ENCODE measurements at regions not wholly inside any gene's neighbourhood (a gene's known extent, or its start where the extent isn't known, plus 50 kb on each side); places are given as distances from the start of the nearest gene placed in this dataset.

DNA sequence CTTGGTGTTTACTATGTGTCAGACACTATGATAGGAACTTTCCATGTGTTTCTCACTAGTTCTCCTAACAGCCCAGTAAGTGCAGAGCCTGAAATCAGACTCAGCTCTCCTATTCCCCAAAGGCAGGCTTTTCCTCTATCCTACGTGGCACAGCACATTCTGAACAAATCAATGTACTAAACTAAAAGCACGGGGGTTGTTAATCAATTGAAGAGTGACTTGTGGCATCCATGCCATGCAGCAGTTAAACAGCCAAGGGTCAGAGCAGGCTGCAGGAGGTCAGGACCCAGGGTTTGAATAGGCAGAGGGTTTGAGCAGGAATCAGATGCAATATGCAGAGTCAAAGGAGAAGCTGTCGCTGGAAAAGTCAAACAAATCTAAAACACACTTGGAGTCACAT, 289.7 kb upstream of the LDB2 start:
- TF ChIP-seq, protein P1, sequence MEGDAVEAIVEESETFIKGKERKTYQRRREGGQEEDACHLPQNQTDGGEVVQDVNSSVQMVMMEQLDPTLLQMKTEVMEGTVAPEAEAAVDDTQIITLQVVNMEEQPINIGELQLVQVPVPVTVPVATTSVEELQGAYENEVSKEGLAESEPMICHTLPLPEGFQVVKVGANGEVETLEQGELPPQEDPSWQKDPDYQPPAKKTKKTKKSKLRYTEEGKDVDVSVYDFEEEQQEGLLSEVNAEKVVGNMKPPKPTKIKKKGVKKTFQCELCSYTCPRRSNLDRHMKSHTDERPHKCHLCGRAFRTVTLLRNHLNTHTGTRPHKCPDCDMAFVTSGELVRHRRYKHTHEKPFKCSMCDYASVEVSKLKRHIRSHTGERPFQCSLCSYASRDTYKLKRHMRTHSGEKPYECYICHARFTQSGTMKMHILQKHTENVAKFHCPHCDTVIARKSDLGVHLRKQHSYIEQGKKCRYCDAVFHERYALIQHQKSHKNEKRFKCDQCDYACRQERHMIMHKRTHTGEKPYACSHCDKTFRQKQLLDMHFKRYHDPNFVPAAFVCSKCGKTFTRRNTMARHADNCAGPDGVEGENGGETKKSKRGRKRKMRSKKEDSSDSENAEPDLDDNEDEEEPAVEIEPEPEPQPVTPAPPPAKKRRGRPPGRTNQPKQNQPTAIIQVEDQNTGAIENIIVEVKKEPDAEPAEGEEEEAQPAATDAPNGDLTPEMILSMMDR (IDR thresholded peaks at IDR 0.05) = no peak
- no peak for TF ChIP-seq POLR2A (IDR thresholded peaks at IDR 0.05)
